T-helper 17 cell (primary cell): ENCODE measurements at regions not wholly inside any gene's neighbourhood (a gene's known extent, or its start where the extent isn't known, plus 50 kb on each side); places are given as distances from the start of the nearest gene placed in this dataset.
"Not testable (repeated sequence)": the region's sequence is repeated elsewhere in the genome, so short reads cannot be mapped to it uniquely, and the experiment has no call there.

Experiments
- ATAC-seq: fragments of 150-1000 bp; cut with Tn5 transposase; 2 replicates; pipeline ENCODE4 v1.10.0; 2021; ENCODE audit warnings: mild to moderate bottlenecking, moderate library complexity
- DNase-seq, 3 donors: peaks; one replicate each; pipeline versions ENCODE4 v3.0.0 to v3.0.0-alpha.2; 2020 to 2021
- H3K9me3 ChIP-seq: one replicate; pipeline ENCODE4 v1.7.0; 2013; ENCODE audit warnings: low read length, mild to moderate bottlenecking; ENCODE audit not compliant: control insufficient read depth, poor library complexity, severe bottlenecking
- H3K27ac Mint-ChIP-seq: one replicate; pipeline ENCODE4 v1.8.0; 2022; ENCODE audit warnings: mild to moderate bottlenecking, moderate library complexity, mixed read lengths
- H3K27me3 Mint-ChIP-seq: one replicate; pipeline ENCODE4 v1.8.0; 2022; ENCODE audit warnings: mixed read lengths
- H3K36me3 Mint-ChIP-seq: one replicate; pipeline ENCODE4 v1.8.0; 2022; ENCODE audit warnings: low read depth, mixed read lengths
- H3K4me1 Mint-ChIP-seq: one replicate; pipeline ENCODE4 v1.8.0; 2022; ENCODE audit warnings: mild to moderate bottlenecking, mixed read lengths
- H3K4me3 Mint-ChIP-seq: one replicate; pipeline ENCODE4 v1.8.0; 2022; ENCODE audit warnings: mild to moderate bottlenecking, moderate library complexity, mixed read lengths

DNA sequence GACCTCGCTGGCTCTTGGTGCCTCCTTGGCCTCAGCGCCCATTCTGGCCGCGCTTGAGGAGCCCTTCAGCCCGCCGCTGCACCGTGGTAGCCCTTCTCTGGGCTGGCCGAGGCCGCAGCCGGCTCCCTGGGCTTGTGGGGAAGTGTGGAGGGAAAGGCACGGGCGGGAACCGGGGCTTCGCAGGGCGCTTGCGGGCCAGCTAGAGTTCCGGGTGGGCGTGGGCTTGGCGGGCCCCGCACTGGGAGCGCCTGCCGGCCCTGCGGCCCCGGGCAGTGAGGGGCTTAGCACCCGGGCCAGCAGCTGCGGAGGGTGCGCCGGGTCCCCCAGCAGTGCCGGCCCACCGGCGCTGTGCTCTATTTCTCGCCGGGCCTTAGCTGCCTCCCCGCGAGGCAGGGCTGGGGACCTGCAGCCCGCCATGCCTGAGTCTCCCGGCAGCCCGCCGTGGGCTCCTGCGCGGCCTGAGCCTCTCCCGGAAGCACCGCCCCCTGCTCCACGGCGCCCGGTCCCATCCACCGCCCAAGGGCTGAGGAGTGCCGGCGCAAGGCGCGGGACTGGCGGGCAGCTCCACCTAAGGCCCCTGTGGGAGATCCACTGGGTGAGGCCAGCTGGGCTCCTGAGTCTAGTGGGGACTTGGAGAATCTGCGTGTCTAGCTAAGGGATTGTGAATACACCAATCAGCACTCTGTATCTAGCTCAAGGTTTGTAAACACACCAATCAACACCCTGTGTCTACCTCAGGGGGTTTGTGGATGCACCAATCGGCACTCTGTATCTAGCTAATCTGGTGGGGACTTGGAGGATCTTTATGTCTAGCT lies 141.1 kb downstream of the SLCO4C1 start:
- ATAC-seq: peak; percentile 67
- not testable (repeated sequence) for H3K27ac Mint-ChIP-seq, DNase-seq, H3K9me3 ChIP-seq, H3K27me3 Mint-ChIP-seq, H3K4me1 Mint-ChIP-seq, H3K36me3 Mint-ChIP-seq
- peak overlapping the region; percentile 39 for H3K4me3 Mint-ChIP-seq

DNA sequence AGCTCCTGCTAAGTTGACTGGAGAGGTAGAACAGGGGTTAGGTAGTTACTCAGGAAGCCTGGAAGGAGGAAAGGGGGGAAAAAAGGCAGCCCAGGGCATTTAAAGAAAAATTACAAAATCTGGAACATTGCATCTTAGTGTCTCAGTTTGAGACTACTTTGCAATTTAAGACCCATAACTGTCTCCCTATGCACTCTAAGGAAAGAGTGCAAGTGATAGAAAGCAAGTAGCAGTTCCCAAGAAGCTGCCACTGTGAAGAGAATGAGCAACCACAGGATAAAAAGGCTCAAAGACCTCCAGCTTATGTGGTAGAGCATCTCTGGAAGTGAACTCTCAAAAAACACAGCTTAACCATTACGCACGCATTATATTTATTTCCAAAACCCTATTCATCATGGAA lies 141.8 kb downstream of the SLCO4C1 start:
- H3K27ac Mint-ChIP-seq: no peak overlapping the region
- no peaks in the 10 kb centered on the region for H3K9me3 ChIP-seq
- no peaks in the 10 kb centered on the region for H3K36me3 Mint-ChIP-seq
- H3K27me3 Mint-ChIP-seq: no peaks in the 10 kb centered on the region
- DNase-seq: no peak
- no peak for ATAC-seq
- peaks cover 2% of the 10 kb centered on the region for H3K4me1 Mint-ChIP-seq
- H3K4me3 Mint-ChIP-seq: peak overlapping the region; percentile 47

DNA sequence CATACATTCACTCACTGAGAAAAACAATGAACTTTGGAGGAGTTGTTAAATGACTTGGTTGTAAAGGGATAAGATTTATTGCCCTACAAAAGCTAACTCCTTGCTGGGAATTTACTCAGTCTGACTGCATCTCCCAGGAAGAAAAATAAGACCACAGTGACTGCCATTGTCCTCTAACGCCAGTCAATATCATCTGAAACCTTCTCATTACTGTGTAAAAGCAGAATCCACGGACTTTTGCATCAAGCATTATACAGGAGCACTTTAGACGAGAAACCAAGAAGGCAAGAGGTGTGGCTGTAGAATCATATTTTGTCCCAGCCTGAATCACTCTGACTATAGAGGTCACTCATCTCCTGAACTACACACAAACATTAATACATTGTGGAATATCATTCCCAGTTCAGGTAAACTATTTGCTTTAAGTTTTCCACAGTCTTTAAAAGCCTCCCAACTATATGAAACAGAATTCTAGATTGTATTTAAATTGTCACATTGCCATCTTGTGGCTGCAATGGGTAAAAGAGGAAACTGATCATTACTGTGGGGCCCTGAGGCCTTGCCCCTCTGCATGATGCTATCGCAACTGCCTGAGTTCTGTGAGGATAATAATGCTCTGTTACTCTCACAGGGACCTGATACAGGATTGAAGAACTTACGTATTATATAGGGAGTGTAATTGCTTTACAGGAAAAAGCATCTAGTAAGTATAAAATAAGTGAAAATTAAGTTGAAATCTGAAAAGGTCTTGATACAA lies 142.9 kb downstream of the SLCO4C1 start:
- Mint-ChIP-seq H3K4me1 (peaks cover 2% of the 10 kb centered on the region), H3K36me3 (no peaks in the 10 kb centered on the region), H3K4me3 (peak overlapping the region; percentile 9), H3K27ac (no peak overlapping the region), H3K27me3 (no peaks in the 10 kb centered on the region)
- H3K9me3 ChIP-seq: no peaks in the 10 kb centered on the region
- DNase-seq: no peak
- ATAC-seq: peak; percentile 50

DNA sequence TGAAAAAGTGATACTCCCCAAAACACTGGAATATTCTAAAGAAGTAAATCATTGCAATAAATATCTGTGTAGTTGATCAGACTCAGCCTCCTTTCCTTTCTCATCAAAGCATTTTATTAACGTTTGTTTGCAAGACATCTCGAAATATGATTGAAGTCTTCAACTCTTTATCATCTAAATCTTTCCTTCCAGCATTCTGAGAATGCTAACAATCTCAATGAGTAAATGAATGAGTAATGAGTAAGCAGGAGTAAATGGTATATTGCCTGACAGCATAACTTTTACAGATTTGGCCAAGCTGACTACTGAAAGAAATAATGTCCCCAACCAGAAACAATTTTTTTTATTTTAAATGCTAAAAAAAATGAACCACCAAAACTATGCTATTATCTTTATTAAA lies 157.1 kb downstream of the SLCO4C1 start:
- Mint-ChIP-seq H3K4me3 (no peak overlapping the region), H3K27ac (no peak overlapping the region), H3K4me1 (no peaks in the 10 kb centered on the region), H3K36me3 (no peaks in the 10 kb centered on the region), H3K27me3 (no peaks in the 10 kb centered on the region)
- ATAC-seq (no peak), DNase-seq (no peak)
- H3K9me3 ChIP-seq: no peaks in the 10 kb centered on the region

DNA sequence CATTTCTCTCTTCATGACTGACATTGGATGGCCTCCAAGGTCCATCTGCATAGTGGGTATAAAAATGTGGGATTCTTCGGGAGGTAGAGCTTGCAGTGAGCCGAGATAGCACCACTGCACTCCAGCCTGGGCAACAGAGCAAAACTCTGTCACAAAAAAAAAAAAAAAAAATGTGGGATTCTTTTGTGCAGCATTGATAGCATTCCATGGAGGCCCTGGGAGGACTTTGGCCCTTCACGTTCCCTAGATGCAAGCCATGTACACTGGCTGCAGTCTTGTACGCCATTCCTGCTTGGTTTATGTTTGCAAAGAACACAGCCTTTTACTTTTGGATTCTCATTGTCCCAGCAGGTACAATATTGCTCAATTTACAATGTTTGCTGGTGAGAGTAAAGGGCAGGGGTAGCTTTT lies 157.8 kb downstream of the SLCO4C1 start:
- H3K9me3 ChIP-seq: no peaks in the 10 kb centered on the region
- H3K27ac Mint-ChIP-seq: no peak overlapping the region
- H3K36me3 Mint-ChIP-seq: no peaks in the 10 kb centered on the region
- no peaks in the 10 kb centered on the region for H3K27me3 Mint-ChIP-seq
- DNase-seq (no peak), ATAC-seq (no peak)
- no peaks in the 10 kb centered on the region for H3K4me1 Mint-ChIP-seq
- H3K4me3 Mint-ChIP-seq: no peak overlapping the region

DNA sequence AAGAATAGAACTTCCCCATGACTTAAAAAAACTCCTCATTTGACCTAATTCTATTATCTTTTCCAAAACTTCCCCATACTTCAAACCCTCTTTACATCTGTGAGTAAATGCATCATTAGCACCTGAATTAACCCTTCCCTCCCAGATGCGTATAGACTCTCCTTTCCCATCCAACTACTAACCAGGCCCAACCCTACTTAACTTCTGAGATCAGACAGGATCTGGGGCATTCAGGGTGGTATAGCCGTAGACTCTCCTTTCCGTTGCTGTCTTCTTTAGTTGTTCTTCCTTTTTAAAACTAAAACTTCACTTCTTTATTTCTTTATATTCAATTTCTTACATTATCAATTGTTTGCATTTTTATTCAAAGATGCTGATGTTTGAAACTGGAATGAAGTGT lies 165.2 kb downstream of the SLCO4C1 start:
- H3K9me3 ChIP-seq: no peaks in the 10 kb centered on the region
- no peak overlapping the region for H3K27ac Mint-ChIP-seq
- no peak for DNase-seq
- ATAC-seq: no peak
- H3K4me3 Mint-ChIP-seq: no peak overlapping the region
- H3K27me3 Mint-ChIP-seq: peaks cover 5% of the 10 kb centered on the region
- no peaks in the 10 kb centered on the region for H3K4me1 Mint-ChIP-seq
- no peaks in the 10 kb centered on the region for H3K36me3 Mint-ChIP-seq

DNA sequence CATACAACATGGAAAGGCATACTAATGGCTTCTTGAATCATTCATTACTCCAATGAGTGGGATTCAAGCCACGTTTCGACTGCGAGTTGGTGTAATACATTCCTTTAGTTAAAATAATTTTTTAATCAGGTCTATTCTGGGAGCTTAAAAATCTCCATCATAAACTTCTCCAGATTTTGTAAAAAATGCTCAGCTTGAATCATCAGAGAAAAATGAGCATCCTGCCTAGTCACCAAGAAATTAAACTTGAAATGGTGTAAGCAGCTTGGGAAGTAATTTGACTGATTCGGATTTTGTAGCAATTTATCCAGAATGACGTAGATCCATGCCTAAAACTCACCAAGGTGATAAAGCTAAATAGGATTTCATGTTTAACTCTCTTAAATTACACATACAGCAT lies 165.7 kb downstream of the SLCO4C1 start:
- H3K9me3 ChIP-seq: no peaks in the 10 kb centered on the region
- Mint-ChIP-seq H3K4me1 (no peaks in the 10 kb centered on the region), H3K4me3 (no peak overlapping the region), H3K27me3 (peaks cover 5% of the 10 kb centered on the region), H3K36me3 (no peaks in the 10 kb centered on the region), H3K27ac (no peak overlapping the region)
- no peak for ATAC-seq
- no peak for DNase-seq

DNA sequence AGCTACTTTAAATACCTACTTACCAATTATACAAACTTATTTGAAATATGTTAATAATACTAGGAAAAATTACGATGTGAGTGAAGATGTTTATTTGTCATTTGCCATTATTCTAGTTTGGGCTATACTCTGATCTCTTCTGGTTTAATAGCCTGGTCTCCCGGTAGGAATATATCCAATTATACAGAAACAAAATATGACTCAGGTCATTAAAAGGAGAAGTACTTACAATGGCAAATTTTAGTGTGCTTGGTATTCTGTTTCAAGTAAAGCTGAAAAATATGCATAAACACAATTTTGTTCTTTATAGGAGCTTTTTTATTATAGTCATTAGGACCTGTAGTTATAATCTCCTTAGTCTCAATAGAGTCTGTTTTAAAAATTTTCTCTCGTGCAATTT lies 176.8 kb downstream of the SLCO4C1 start:
- DNase-seq (no peak), ATAC-seq (no peak)
- Mint-ChIP-seq H3K4me3 (no peak overlapping the region), H3K27ac (no peak overlapping the region), H3K36me3 (no peaks in the 10 kb centered on the region), H3K27me3 (no peaks in the 10 kb centered on the region), H3K4me1 (no peaks in the 10 kb centered on the region)
- H3K9me3 ChIP-seq: no peaks in the 10 kb centered on the region

DNA sequence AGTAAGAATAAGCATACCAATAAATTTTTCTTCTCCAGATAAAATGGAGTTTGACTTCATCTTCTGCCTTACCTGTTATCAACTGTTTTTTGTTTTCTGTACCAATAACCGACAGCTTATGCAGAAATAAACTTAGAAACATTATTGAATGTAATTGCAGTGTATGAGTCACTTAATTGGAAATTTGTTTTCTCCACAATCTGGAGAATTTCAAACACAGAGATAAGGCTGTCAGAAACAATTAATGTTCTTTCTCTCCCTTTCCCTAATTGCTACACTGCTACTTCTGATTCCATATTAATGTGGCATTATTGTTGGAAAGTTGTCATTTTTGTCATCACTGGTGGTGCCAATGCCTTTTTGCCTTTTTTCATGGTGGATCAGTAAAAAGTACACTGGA lies 180.3 kb downstream of the SLCO4C1 start:
- H3K36me3 Mint-ChIP-seq: no peaks in the 10 kb centered on the region
- H3K27ac Mint-ChIP-seq: no peak overlapping the region
- H3K4me1 Mint-ChIP-seq: no peaks in the 10 kb centered on the region
- no peak overlapping the region for H3K4me3 Mint-ChIP-seq
- no peaks in the 10 kb centered on the region for H3K27me3 Mint-ChIP-seq
- ATAC-seq (no peak), DNase-seq (no peak)
- no peaks in the 10 kb centered on the region for H3K9me3 ChIP-seq

DNA sequence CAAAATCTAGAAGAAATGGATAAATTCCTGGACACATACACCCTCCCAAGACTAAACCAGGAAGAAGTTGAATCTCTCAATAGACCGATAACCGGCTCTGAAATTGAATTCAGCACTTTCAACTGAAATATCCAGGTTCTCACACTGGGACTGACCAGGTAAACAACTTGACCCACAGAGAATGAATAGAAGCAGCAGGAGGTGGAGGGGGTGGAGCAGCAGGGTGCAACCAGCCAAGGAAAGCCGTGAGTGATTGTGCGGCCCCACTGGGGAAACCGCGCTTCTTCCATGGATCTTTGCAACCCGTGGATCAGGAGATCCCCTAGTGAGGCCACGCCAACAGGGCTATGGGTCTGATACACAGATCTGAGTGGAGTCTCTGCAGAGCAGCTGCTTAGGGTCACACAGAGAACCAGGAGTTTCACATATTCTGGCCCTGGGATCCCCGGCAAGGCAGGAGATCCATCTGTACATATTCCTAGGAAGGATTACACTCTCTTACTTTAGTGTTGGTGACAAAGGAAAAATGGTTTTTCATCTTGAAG lies 181.5 kb downstream of the SLCO4C1 start:
- H3K9me3 ChIP-seq: no peaks in the 10 kb centered on the region
- H3K4me1 Mint-ChIP-seq: no peaks in the 10 kb centered on the region
- ATAC-seq: no peak
- no peaks in the 10 kb centered on the region for H3K36me3 Mint-ChIP-seq
- no peak for DNase-seq
- no peak overlapping the region for H3K4me3 Mint-ChIP-seq
- no peaks in the 10 kb centered on the region for H3K27me3 Mint-ChIP-seq
- no peak overlapping the region for H3K27ac Mint-ChIP-seq

DNA sequence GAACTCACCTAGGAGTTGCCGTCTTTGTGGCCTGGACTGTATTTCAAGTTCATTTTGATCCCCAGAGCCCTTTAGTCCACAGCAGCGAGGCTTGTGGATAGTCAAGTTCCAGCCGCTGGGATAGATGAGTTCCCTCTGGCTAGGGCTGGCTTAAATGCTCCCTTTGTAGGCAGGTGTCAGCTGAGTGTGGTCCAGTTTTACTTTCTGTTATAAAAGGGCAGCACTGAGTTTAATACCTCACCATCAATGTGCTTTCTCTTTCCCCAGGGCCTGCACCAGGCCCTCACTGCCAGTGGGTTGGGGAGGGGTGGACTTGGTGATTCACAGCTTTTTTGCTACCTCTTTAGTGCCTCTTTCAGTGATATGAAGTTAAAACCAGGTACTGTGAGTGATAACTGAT lies 188.2 kb downstream of the SLCO4C1 start:
- H3K36me3 Mint-ChIP-seq: no peaks in the 10 kb centered on the region
- no peak overlapping the region for H3K27ac Mint-ChIP-seq
- ATAC-seq: no peak
- H3K27me3 Mint-ChIP-seq: no peaks in the 10 kb centered on the region
- H3K4me3 Mint-ChIP-seq: no peak overlapping the region
- H3K4me1 Mint-ChIP-seq: no peaks in the 10 kb centered on the region
- no peak for DNase-seq
- H3K9me3 ChIP-seq: no peaks in the 10 kb centered on the region

DNA sequence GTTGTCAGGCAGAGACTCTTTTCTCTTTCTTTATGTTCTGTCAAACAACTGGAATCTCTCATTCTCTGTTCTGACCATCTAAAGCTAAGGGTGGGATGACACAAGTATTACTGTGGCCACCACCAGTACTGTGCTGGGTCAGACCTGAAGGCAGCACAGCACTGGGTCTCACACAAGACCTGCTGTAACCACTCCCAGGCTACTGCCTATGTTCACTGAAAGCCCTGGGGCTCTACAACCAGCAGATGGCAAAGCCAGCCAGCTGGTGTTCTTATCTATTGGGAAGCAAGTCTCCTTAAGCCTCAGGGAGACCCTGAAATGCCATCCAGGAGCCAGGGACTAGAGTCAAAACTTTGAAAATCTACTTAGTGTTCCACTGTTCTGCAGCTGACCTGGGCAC lies 189.5 kb downstream of the SLCO4C1 start:
- DNase-seq (no peak), ATAC-seq (no peak)
- Mint-ChIP-seq H3K4me3 (no peak overlapping the region), H3K27me3 (no peaks in the 10 kb centered on the region), H3K27ac (no peak overlapping the region), H3K4me1 (no peaks in the 10 kb centered on the region), H3K36me3 (no peaks in the 10 kb centered on the region)
- no peaks in the 10 kb centered on the region for H3K9me3 ChIP-seq

DNA sequence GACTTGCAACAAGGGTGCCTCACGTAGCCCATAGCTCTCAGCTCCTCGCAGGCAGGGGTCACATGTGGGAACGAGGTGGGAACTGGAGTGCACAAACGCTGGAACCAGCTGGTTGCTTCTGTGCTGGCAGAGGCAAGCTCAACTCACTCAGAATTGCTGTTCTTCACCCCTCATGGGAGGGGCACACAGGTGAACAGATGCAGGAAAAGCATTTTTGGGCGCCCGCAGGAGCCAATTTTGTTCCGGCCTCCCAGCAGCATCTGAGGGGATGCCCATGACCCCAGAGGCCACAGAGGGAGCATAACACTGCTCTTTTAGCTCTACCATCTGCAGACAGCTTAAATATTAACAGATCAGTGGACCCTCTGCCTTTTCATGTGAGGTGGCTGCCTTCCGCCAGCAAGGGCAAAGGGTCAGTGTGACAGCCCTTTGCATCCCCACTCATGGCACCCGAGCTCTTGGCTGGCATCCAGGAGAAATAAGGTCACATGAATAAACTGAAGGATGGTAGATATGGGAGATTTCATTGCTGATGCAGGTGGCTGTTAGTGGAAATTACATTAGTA lies 196.2 kb downstream of the SLCO4C1 start:
- H3K27ac Mint-ChIP-seq: no peak overlapping the region
- no peaks in the 10 kb centered on the region for H3K27me3 Mint-ChIP-seq
- H3K4me1 Mint-ChIP-seq: no peaks in the 10 kb centered on the region
- ATAC-seq: no peak
- H3K36me3 Mint-ChIP-seq: no peaks in the 10 kb centered on the region
- DNase-seq: no peak
- H3K4me3 Mint-ChIP-seq: no peak overlapping the region
- H3K9me3 ChIP-seq: no peaks in the 10 kb centered on the region
